ENCODE measurements at regions not wholly inside any gene's neighbourhood (a gene's known extent, or its start where the extent isn't known, plus 50 kb on each side); places are given as distances from the start of the nearest gene placed in this dataset.

DNA sequence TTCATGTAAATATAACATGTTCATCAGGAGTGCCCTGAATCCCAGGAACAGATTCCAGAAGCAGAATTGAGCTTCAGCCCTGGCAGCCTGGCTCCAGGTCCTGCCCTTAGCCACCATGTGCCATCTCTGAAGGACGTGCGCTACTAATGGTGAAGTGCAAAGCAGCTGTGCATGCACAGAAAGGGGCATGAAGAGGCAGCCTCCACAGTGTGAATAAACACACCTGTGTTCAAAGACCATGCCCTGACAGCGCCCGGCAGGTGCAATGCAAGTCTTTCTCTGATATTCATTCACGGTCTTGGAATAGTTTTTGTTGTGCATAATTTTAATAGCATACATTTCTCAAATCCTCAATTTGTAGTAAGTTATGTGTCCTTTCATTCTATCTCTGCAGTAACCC lies 250.4 kb upstream of the TCERG1L start:
- BruUV-seq (replicated peaks) = no TSS peak
- Histone ChIP-seq H3K27me3 (replicated peaks; ENCODE audit: control insufficient read depth, insufficient read depth, low read length) (no peaks in the 10 kb centered on the region), H3K4me3 (ENCODE audit: low read depth, low read length) (no peak overlapping the region), H3K9me3 (no peaks in the 10 kb centered on the region), H3K4me1 (no peaks in the 10 kb centered on the region), H3K36me3 (ENCODE audit: control insufficient read depth, insufficient read depth, low read length) (no peaks in the 10 kb centered on the region)
- intact Hi-C loops (cut with micrococcal nuclease; ENCODE audit: unreplicated experiment) = no loop called here
- no peak for DNase-seq
- H3K4me1 Mint-ChIP-seq (ENCODE audit: low read depth, unreplicated experiment) = no peaks in the 10 kb centered on the region
- CTCF ChIA-PET = no interaction called here
- no peak overlapping the region for H3K27ac Mint-ChIP-seq (ENCODE audit: unreplicated experiment)
- TF ChIP-seq, protein P1, sequence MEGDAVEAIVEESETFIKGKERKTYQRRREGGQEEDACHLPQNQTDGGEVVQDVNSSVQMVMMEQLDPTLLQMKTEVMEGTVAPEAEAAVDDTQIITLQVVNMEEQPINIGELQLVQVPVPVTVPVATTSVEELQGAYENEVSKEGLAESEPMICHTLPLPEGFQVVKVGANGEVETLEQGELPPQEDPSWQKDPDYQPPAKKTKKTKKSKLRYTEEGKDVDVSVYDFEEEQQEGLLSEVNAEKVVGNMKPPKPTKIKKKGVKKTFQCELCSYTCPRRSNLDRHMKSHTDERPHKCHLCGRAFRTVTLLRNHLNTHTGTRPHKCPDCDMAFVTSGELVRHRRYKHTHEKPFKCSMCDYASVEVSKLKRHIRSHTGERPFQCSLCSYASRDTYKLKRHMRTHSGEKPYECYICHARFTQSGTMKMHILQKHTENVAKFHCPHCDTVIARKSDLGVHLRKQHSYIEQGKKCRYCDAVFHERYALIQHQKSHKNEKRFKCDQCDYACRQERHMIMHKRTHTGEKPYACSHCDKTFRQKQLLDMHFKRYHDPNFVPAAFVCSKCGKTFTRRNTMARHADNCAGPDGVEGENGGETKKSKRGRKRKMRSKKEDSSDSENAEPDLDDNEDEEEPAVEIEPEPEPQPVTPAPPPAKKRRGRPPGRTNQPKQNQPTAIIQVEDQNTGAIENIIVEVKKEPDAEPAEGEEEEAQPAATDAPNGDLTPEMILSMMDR (IDR thresholded peaks at IDR 0.05; ENCODE audit: insufficient read depth in 1 of 2, low read depth in 1 of 2, low read length in 1 of 2, severe bottlenecking in 1 of 2, unreplicated experiment in 1 of 2) = no peak
- no peak overlapping the region for H3K4me3 Mint-ChIP-seq (ENCODE audit: unreplicated experiment)
- H3K9me3 Mint-ChIP-seq (ENCODE audit: unreplicated experiment) = peaks cover 18% of the 10 kb centered on the region
- peaks cover 27% of the 10 kb centered on the region for H3K27me3 Mint-ChIP-seq (ENCODE audit: insufficient read depth, unreplicated experiment)
- POLR2A ChIA-PET = no interaction called here
- H3K36me3 Mint-ChIP-seq (ENCODE audit: insufficient read depth, unreplicated experiment) = no peaks in the 10 kb centered on the region

DNA sequence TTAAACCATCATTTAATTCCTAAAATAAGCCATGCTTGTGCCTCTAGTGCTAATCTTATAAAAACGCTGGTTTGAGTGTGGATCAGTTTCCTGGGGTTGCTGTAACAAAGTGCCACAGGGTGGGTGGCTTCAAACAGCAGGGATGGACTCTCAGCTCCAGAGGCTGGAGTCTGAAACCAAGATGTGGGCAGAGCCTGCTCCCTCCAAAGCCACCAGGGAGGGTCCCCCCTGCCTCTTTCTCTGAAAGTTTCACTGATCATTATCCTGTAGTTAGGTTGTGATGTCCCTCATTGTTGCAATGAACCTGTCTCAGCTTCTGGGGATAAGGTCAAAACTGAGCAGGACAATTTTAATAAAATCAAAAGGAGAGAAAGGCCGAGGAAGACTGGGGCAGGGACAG lies 251.9 kb upstream of the TCERG1L start:
- POLR2A ChIA-PET = no interaction called here
- no peak overlapping the region for H3K27ac Mint-ChIP-seq (ENCODE audit: unreplicated experiment)
- Histone ChIP-seq H3K4me1 (no peaks in the 10 kb centered on the region), H3K36me3 (ENCODE audit: control insufficient read depth, insufficient read depth, low read length) (no peaks in the 10 kb centered on the region), H3K9me3 (no peaks in the 10 kb centered on the region), H3K27me3 (replicated peaks; ENCODE audit: control insufficient read depth, insufficient read depth, low read length) (no peaks in the 10 kb centered on the region), H3K4me3 (ENCODE audit: low read depth, low read length) (no peak overlapping the region)
- no TSS peak for BruUV-seq (replicated peaks)
- H3K4me1 Mint-ChIP-seq (ENCODE audit: low read depth, unreplicated experiment) = no peaks in the 10 kb centered on the region
- H3K27me3 Mint-ChIP-seq (ENCODE audit: insufficient read depth, unreplicated experiment) = peaks cover 20% of the 10 kb centered on the region
- intact Hi-C loops (cut with micrococcal nuclease; ENCODE audit: unreplicated experiment) = no loop called here
- TF ChIP-seq, protein P1 (IDR thresholded peaks at IDR 0.05; ENCODE audit: insufficient read depth in 1 of 2, low read depth in 1 of 2, low read length in 1 of 2, severe bottlenecking in 1 of 2, unreplicated experiment in 1 of 2) = no peak
- no peaks in the 10 kb centered on the region for H3K36me3 Mint-ChIP-seq (ENCODE audit: insufficient read depth, unreplicated experiment)
- no peak for DNase-seq
- H3K4me3 Mint-ChIP-seq (ENCODE audit: unreplicated experiment) = no peak overlapping the region
- H3K9me3 Mint-ChIP-seq (ENCODE audit: unreplicated experiment) = peaks cover 20% of the 10 kb centered on the region
- CTCF ChIA-PET = no interaction called here

- H3K27ac Mint-ChIP-seq (ENCODE audit: unreplicated experiment) = no peak overlapping the region
- no peaks in the 10 kb centered on the region for H3K36me3 ChIP-seq (ENCODE audit: control insufficient read depth, insufficient read depth, low read length)
- TF ChIP-seq, protein P1 (IDR thresholded peaks at IDR 0.05; ENCODE audit: insufficient read depth in 1 of 2, low read depth in 1 of 2, low read length in 1 of 2, severe bottlenecking in 1 of 2, unreplicated experiment in 1 of 2) = no peak
- intact Hi-C loops (cut with micrococcal nuclease; ENCODE audit: unreplicated experiment) = no loop called here
- no peaks in the 10 kb centered on the region for H3K27me3 ChIP-seq (replicated peaks; ENCODE audit: control insufficient read depth, insufficient read depth, low read length)
- CTCF ChIA-PET = no interaction called here
- H3K4me3 ChIP-seq (ENCODE audit: low read depth, low read length) = no peak overlapping the region
- DNase-seq = no peak
- no peaks in the 10 kb centered on the region for H3K9me3 ChIP-seq
- H3K9me3 Mint-ChIP-seq (ENCODE audit: unreplicated experiment) = peaks cover 20% of the 10 kb centered on the region
- H3K4me3 Mint-ChIP-seq (ENCODE audit: unreplicated experiment) = no peak overlapping the region
- H3K4me1 Mint-ChIP-seq (ENCODE audit: low read depth, unreplicated experiment) = no peaks in the 10 kb centered on the region
- H3K27me3 Mint-ChIP-seq (ENCODE audit: insufficient read depth, unreplicated experiment) = peaks cover 8% of the 10 kb centered on the region
- BruUV-seq (replicated peaks) = no TSS peak
- H3K36me3 Mint-ChIP-seq (ENCODE audit: insufficient read depth, unreplicated experiment) = no peaks in the 10 kb centered on the region
- POLR2A ChIA-PET = no interaction called here
- no peaks in the 10 kb centered on the region for H3K4me1 ChIP-seq
These were observed 256.0 kb upstream of the TCERG1L start for GRCh38 chr10:131567279-131568162.

Data from Caco-2 (cell line).